H1 (cell line): ENCODE measurements at regions not wholly inside any gene's neighbourhood (a gene's known extent, or its start where the extent isn't known, plus 50 kb on each side); places are given as distances from the start of the nearest gene placed in this dataset.

ENCODE experiments used
- EZH2 ChIP-seq: fragments of 200-600 bp; sonication (generic); IDR thresholded peaks from 2 replicates; pipeline ENCODE4 v1.7.1; 2012; ENCODE audit warnings: low read depth, mild to moderate bottlenecking, moderate library complexity, low read length, inconsistent platforms; ENCODE audit not compliant: severe bottlenecking
- JUND ChIP-seq: IDR thresholded peaks from 2 replicates; pipeline ENCODE4 v1.6.1; 2011; ENCODE audit warnings: mild to moderate bottlenecking, improper control_type of control experiment, low read length
- POLR2AphosphoS5 ChIP-seq: IDR thresholded peaks from 2 replicates; pipeline ENCODE4 v1.6.1; 2011; ENCODE audit warnings: low read depth, low read length
- TEAD4 ChIP-seq: IDR thresholded peaks from 2 replicates; pipeline ENCODE4 v1.6.1; 2012; ENCODE audit warnings: low read depth, low read length, inconsistent platforms, mixed read lengths
- TF ChIP-seq, protein P1 (sequence below), 3 experiments: IDR thresholded peaks; 1 replicate in 2 of 3; 2 replicates in 1 of 3; pipeline versions ENCODE4 v1.5.1 to v1.6.1; 2011; ENCODE audit warnings: low read length in 3 of 3, mild to moderate bottlenecking in 3 of 3, inconsistent platforms in 2 of 3, low read depth in 1 of 3, moderate library complexity in 1 of 3; ENCODE audit not compliant: insufficient read depth in 1 of 3; ENCODE audit errors: control extremely low read depth in 1 of 3

GRCh38 chr1:4022715-4023114 lies 122.6 kb upstream of the C1orf174 start:
- TF ChIP-seq, protein P1, sequence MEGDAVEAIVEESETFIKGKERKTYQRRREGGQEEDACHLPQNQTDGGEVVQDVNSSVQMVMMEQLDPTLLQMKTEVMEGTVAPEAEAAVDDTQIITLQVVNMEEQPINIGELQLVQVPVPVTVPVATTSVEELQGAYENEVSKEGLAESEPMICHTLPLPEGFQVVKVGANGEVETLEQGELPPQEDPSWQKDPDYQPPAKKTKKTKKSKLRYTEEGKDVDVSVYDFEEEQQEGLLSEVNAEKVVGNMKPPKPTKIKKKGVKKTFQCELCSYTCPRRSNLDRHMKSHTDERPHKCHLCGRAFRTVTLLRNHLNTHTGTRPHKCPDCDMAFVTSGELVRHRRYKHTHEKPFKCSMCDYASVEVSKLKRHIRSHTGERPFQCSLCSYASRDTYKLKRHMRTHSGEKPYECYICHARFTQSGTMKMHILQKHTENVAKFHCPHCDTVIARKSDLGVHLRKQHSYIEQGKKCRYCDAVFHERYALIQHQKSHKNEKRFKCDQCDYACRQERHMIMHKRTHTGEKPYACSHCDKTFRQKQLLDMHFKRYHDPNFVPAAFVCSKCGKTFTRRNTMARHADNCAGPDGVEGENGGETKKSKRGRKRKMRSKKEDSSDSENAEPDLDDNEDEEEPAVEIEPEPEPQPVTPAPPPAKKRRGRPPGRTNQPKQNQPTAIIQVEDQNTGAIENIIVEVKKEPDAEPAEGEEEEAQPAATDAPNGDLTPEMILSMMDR (IDR thresholded peaks at IDR 0.05; ENCODE audit: control extremely low read depth in 1 of 3, insufficient read depth in 1 of 3, low read depth in 1 of 3, low read length in 3 of 3) = no peak
- TF ChIP-seq POLR2AphosphoS5 (no peak), EZH2 (no peak), JUND (no peak), TEAD4 (no peak)
